SK-N-SH (cell line): ENCODE measurements at regions not wholly inside any gene's neighbourhood (a gene's known extent, or its start where the extent isn't known, plus 50 kb on each side); places are given as distances from the start of the nearest gene placed in this dataset.

Experiments
- CTCF ChIA-PET: fragments of 300-600, 350-600 bp; formaldehyde crosslinking; extraction: SDS; loops from one replicate; lab custom pipeline; 2021; lab: Yijun Ruan, JAX
- POLR2A ChIA-PET: fragments of 350-600 bp; sonication (Branson Sonifier 250); formaldehyde crosslinking; extraction: SDS; loops from one replicate; lab custom pipeline; 2020; ENCODE audit warnings: antibody characterized with exemption, inconsistent platforms; lab: Yijun Ruan, JAX
- DNase-seq: peaks from one replicate; pipeline ENCODE4 v3.0.0; 2012
- H2AFZ ChIP-seq: fragments of 200-600 bp; sonication (generic); 2 replicates; pipeline ENCODE4 v1.8.1; 2016; ENCODE audit warnings: antibody characterized with exemption, mild to moderate bottlenecking, low read depth
- H3F3A ChIP-seq: fragments of 200-600 bp; sonication (generic); replicated peaks from 2 replicates; pipeline ENCODE3; 2016; ENCODE audit warnings: antibody characterized with exemption, mild to moderate bottlenecking; ENCODE audit not compliant: insufficient read depth
- H3K27ac ChIP-seq, 2 experiments: fragments of 200-500 bp in 1 of 2; fragments of 200-600 bp in 1 of 2; sonication (Bioruptor generic) in 1 of 2; sonication (generic), shearing (Covaris generic) in 1 of 2; 2 replicates each; pipeline versions ENCODE4 v1.5.1 to v1.6.1; 2014 to 2016; ENCODE audit warnings: low read depth in 2 of 2, inconsistent platforms in 1 of 2, low read length in 1 of 2, mild to moderate bottlenecking in 1 of 2, mixed read lengths in 1 of 2
- H3K27me3 ChIP-seq: fragments of 200-600 bp; sonication (generic), shearing (Covaris generic); 2 replicates; pipeline ENCODE4 v1.6.1; 2016; ENCODE audit warnings: mixed run types; ENCODE audit not compliant: insufficient read depth
- H3K36me3 ChIP-seq, 2 experiments: fragments of 200-500 bp in 1 of 2; fragments of 200-600 bp in 1 of 2; sonication (Bioruptor generic) in 1 of 2; sonication (generic) in 1 of 2; replicated peaks in 1 of 2; 2 replicates each; pipeline versions ENCODE3 to v1.5.1; 2014 to 2016; ENCODE audit warnings: low read length in 1 of 2, mild to moderate bottlenecking in 1 of 2; ENCODE audit not compliant: insufficient read depth in 2 of 2, control insufficient read depth in 1 of 2
- H3K4me1 ChIP-seq, 2 experiments: fragments of 200-500 bp in 1 of 2; fragments of 200-600 bp in 1 of 2; sonication (Bioruptor generic) in 1 of 2; sonication (generic), shearing (Covaris generic) in 1 of 2; 2 replicates each; pipeline versions ENCODE4 v1.5.1 to v1.6.1; 2014 to 2016; ENCODE audit warnings: low read depth in 1 of 2, low read length in 1 of 2, mixed run types in 1 of 2; ENCODE audit not compliant: insufficient read depth in 2 of 2, control insufficient read depth in 1 of 2
- H3K4me2 ChIP-seq: fragments of 200-600 bp; sonication (generic), shearing (Covaris generic); 2 replicates; pipeline ENCODE4 v1.6.1; 2017; ENCODE audit warnings: mixed run types
- H3K4me3 ChIP-seq, 2 experiments: fragments of 200-500 bp in 1 of 2; fragments of 200-600 bp in 1 of 2; sonication (Bioruptor generic) in 1 of 2; sonication (generic), shearing (Covaris generic) in 1 of 2; 2 replicates each; pipeline versions ENCODE4 v1.5.1 to v1.8.1; 2014 to 2016; ENCODE audit warnings: low read depth in 2 of 2, inconsistent platforms in 1 of 2, low read length in 1 of 2, mild to moderate bottlenecking in 1 of 2, mixed read lengths in 1 of 2, moderate library complexity in 1 of 2
- H3K79me2 ChIP-seq: fragments of 200-600 bp; sonication (generic); 2 replicates; pipeline ENCODE4 v1.8.1; 2017; ENCODE audit warnings: mild to moderate bottlenecking; ENCODE audit not compliant: insufficient read depth
- H3K9ac ChIP-seq: fragments of 200-600 bp; sonication (generic); 2 replicates; pipeline ENCODE4 v1.6.1; 2017; ENCODE audit warnings: mixed run types
- H3K9me2 ChIP-seq: fragments of 200-600 bp; sonication (generic); 2 replicates; pipeline ENCODE4 v1.6.1; 2017; ENCODE audit warnings: mixed run types
- H3K9me3 ChIP-seq: fragments of 200-600 bp; sonication (generic); 2 replicates; pipeline ENCODE4 v1.6.1; 2017; ENCODE audit warnings: mixed run types, mild to moderate bottlenecking, moderate library complexity
- H4K20me1 ChIP-seq: fragments of 200-600 bp; sonication (generic); 2 replicates; pipeline ENCODE4 v1.6.1; 2017; ENCODE audit warnings: mild to moderate bottlenecking, mixed run types; ENCODE audit not compliant: insufficient read depth
- EP300 ChIP-seq, 2 experiments: IDR thresholded peaks; 2 replicates each; pipeline versions ENCODE4 v1.4.0 to v1.6.1; 2012; ENCODE audit warnings: borderline replicate concordance in 1 of 2, low read depth in 1 of 2, low read length in 1 of 2
- EZH2phosphoT487 ChIP-seq: fragments of 200-600 bp; sonication (generic); IDR thresholded peaks from 2 replicates; pipeline ENCODE4 v1.6.1; 2017; ENCODE audit warnings: low read depth, mixed run types, mild to moderate bottlenecking, antibody characterized with exemption, moderate library complexity, borderline replicate concordance
- FOXM1 ChIP-seq: IDR thresholded peaks from 2 replicates; pipeline ENCODE4 v1.4.0; 2012; ENCODE audit warnings: low read depth, mild to moderate bottlenecking
- GATA2 ChIP-seq: sonication (generic); formaldehyde crosslinking; IDR thresholded peaks from 2 replicates; pipeline ENCODE4 v1.5.0; 2020; ENCODE audit warnings: mild to moderate bottlenecking, missing genetic modification reagents
- SIN3A ChIP-seq: IDR thresholded peaks from 2 replicates; pipeline ENCODE4 v1.6.1; 2012; ENCODE audit warnings: low read depth, mild to moderate bottlenecking, low read length, moderate library complexity, borderline replicate concordance
- TAF1 ChIP-seq: IDR thresholded peaks from 2 replicates; pipeline ENCODE4 v1.6.1; 2012; ENCODE audit warnings: low read depth, mild to moderate bottlenecking, low read length, moderate library complexity, borderline replicate concordance
- TCF12 ChIP-seq: IDR thresholded peaks from 2 replicates; pipeline ENCODE4 v1.4.0; 2012
- TEAD4 ChIP-seq: IDR thresholded peaks from 2 replicates; pipeline ENCODE4 v1.4.0; 2012; ENCODE audit warnings: mild to moderate bottlenecking, borderline replicate concordance; ENCODE audit not compliant: insufficient read depth
- WGBS: methylation state at CpG from one replicate; pipeline ENCODE4 v1.1.6; 2017; ENCODE audit warnings: low lambda C conversion rate; 5-methylcytosine and 5-hydroxymethylcytosine counted together
- TF ChIP-seq, protein P1 (sequence below): IDR thresholded peaks from 2 replicates; pipeline ENCODE4 v1.4.0; 2012; ENCODE audit warnings: low read depth, borderline replicate concordance
- TF ChIP-seq, protein P2 (sequence below): fragments of 150-350 bp; IDR thresholded peaks from 2 replicates; pipeline ENCODE4 v1.6.1; 2017; ENCODE audit warnings: antibody characterized with exemption, low read length, low read depth, borderline replicate concordance
- TF ChIP-seq, protein P3 (sequence below): fragments of 200-600 bp; sonication (generic); IDR thresholded peaks from 2 replicates; pipeline ENCODE4 v1.6.1; 2017; ENCODE audit warnings: antibody characterized with exemption, mild to moderate bottlenecking, moderate library complexity
- TF ChIP-seq, protein P4 (sequence below): IDR thresholded peaks from 2 replicates; pipeline ENCODE4 v1.4.0; 2012; ENCODE audit warnings: low read depth, borderline replicate concordance
- TF ChIP-seq, protein P5 (sequence below): IDR thresholded peaks from 2 replicates; pipeline ENCODE4; 2012
- TF ChIP-seq, protein P6 (sequence below): IDR thresholded peaks from 2 replicates; pipeline ENCODE4 v1.6.1; 2012; ENCODE audit warnings: mild to moderate bottlenecking, low read depth, low read length, moderate library complexity

DNA sequence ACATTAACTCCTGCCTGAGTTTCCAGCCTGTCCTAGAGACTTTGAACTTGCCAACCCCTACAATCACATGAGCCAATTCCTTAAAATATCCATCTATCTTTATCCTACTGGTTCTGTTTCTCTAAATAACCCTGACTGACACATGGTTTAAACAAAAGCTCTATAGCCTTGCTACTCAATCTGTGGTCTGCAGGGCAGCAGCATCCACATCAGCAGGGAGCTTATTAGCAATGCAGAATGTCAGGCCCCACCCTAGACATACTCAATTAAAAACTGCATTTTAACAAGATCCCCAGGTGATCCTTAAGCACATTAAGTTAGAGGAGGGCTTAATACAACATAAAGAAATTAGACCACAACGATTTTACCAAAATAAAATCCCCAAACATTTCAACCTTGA lies 108.3 kb upstream of the CPSF6 start:
- no peaks in the 10 kb centered on the region for H4K20me1 ChIP-seq
- no peak overlapping the region for H2AFZ ChIP-seq
- H3F3A ChIP-seq = no peaks in the 10 kb centered on the region
- H3K79me2 ChIP-seq = no peaks in the 10 kb centered on the region
- 0% methylated on average over 1 of the region's 1 CpG for WGBS
- TF ChIP-seq, protein P1, sequence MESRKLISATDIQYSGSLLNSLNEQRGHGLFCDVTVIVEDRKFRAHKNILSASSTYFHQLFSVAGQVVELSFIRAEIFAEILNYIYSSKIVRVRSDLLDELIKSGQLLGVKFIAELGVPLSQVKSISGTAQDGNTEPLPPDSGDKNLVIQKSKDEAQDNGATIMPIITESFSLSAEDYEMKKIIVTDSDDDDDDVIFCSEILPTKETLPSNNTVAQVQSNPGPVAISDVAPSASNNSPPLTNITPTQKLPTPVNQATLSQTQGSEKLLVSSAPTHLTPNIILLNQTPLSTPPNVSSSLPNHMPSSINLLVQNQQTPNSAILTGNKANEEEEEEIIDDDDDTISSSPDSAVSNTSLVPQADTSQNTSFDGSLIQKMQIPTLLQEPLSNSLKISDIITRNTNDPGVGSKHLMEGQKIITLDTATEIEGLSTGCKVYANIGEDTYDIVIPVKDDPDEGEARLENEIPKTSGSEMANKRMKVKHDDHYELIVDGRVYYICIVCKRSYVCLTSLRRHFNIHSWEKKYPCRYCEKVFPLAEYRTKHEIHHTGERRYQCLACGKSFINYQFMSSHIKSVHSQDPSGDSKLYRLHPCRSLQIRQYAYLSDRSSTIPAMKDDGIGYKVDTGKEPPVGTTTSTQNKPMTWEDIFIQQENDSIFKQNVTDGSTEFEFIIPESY = no peak
- TF ChIP-seq, protein P2, sequence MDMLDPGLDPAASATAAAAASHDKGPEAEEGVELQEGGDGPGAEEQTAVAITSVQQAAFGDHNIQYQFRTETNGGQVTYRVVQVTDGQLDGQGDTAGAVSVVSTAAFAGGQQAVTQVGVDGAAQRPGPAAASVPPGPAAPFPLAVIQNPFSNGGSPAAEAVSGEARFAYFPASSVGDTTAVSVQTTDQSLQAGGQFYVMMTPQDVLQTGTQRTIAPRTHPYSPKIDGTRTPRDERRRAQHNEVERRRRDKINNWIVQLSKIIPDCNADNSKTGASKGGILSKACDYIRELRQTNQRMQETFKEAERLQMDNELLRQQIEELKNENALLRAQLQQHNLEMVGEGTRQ = no peak
- TF ChIP-seq SIN3A = no peak
- no peak for TF ChIP-seq GATA2 (CRISPR knock-in tag)
- H3K9me2 ChIP-seq = no peaks in the 10 kb centered on the region
- no peak overlapping the region for H3K27ac ChIP-seq
- no peak overlapping the region for H3K4me3 ChIP-seq
- DNase-seq = no peak
- no peaks in the 10 kb centered on the region for H3K9me3 ChIP-seq
- H3K4me1 ChIP-seq = no peaks in the 10 kb centered on the region
- CTCF ChIA-PET = interaction anchor here (0.9 kb wide), 1 partner anchor 26 kb away, joined by 3 read pairs; no protein-coding TSS in a partner anchor
- H3K27me3 ChIP-seq = peaks cover 6% of the 10 kb centered on the region; the same call in 1 of the 2 replicates
- POLR2A ChIA-PET = no interaction called here
- H3K36me3 ChIP-seq = no peaks in the 10 kb centered on the region
- no peak overlapping the region for H3K9ac ChIP-seq
- no peak overlapping the region for H3K4me2 ChIP-seq

DNA sequence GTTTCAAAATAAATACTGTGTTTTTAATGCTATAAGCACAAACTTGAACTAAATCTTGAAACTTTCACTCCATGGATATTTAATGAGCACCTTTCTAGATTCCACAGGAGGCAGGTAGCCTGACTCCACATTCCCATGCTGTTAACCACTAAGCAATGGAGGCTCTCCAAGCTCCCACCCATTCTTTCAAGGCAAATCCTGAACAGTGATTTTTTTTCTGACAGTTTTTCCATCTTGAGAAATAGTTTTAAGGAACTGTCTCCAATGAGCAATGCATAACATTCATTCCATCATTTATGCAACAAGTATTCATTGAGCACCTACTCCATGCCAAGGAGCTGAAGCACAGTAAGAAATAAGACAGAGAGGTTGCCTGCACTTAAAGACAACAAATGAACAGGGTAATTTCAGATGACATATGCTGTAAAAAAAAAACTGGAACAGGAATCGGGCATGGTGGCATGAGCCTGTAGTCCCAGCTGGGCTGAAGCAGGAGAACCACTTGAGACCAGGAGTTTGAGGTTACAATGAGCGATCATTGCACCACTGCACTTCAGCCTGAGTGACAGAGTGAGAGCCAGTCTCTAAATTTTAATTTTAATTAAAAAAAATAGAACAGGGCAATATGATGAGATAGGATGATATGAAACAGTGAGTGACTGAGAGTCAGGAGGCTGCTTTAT lies 102.3 kb upstream of the CPSF6 start:
- WGBS = 25% methylated on average over 2 of the region's 2 CpGs
- no peak overlapping the region for H3K4me3 ChIP-seq
- H3K4me2 ChIP-seq = no peak overlapping the region
- no peaks in the 10 kb centered on the region for H3F3A ChIP-seq
- H3K4me1 ChIP-seq = no peaks in the 10 kb centered on the region
- H3K27ac ChIP-seq = no peak overlapping the region
- no peaks in the 10 kb centered on the region for H4K20me1 ChIP-seq
- H3K9me3 ChIP-seq = no peaks in the 10 kb centered on the region; the same call in 1 of the 2 replicates
- no peak overlapping the region for H2AFZ ChIP-seq
- DNase-seq = no peak
- peaks cover 6% of the 10 kb centered on the region; the same call in 1 of the 2 replicates for H3K27me3 ChIP-seq
- H3K9ac ChIP-seq = no peak overlapping the region
- H3K79me2 ChIP-seq = no peaks in the 10 kb centered on the region
- no peaks in the 10 kb centered on the region for H3K9me2 ChIP-seq
- TF ChIP-seq TEAD4 = no peak
- TF ChIP-seq TAF1 = no peak
- no peak for TF ChIP-seq FOXM1
- TF ChIP-seq, protein P3, sequence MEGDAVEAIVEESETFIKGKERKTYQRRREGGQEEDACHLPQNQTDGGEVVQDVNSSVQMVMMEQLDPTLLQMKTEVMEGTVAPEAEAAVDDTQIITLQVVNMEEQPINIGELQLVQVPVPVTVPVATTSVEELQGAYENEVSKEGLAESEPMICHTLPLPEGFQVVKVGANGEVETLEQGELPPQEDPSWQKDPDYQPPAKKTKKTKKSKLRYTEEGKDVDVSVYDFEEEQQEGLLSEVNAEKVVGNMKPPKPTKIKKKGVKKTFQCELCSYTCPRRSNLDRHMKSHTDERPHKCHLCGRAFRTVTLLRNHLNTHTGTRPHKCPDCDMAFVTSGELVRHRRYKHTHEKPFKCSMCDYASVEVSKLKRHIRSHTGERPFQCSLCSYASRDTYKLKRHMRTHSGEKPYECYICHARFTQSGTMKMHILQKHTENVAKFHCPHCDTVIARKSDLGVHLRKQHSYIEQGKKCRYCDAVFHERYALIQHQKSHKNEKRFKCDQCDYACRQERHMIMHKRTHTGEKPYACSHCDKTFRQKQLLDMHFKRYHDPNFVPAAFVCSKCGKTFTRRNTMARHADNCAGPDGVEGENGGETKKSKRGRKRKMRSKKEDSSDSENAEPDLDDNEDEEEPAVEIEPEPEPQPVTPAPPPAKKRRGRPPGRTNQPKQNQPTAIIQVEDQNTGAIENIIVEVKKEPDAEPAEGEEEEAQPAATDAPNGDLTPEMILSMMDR = no peak
- no peak for TF ChIP-seq TCF12
- TF ChIP-seq EZH2phosphoT487 = no peak
- TF ChIP-seq, protein P4, sequence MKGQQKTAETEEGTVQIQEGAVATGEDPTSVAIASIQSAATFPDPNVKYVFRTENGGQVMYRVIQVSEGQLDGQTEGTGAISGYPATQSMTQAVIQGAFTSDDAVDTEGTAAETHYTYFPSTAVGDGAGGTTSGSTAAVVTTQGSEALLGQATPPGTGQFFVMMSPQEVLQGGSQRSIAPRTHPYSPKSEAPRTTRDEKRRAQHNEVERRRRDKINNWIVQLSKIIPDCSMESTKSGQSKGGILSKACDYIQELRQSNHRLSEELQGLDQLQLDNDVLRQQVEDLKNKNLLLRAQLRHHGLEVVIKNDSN = no peak
- TF ChIP-seq, protein P5, sequence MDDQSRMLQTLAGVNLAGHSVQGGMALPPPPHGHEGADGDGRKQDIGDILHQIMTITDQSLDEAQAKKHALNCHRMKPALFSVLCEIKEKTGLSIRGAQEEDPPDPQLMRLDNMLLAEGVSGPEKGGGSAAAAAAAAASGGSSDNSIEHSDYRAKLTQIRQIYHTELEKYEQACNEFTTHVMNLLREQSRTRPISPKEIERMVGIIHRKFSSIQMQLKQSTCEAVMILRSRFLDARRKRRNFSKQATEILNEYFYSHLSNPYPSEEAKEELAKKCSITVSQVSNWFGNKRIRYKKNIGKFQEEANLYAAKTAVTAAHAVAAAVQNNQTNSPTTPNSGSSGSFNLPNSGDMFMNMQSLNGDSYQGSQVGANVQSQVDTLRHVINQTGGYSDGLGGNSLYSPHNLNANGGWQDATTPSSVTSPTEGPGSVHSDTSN = no peak
- TF ChIP-seq, protein P6, sequence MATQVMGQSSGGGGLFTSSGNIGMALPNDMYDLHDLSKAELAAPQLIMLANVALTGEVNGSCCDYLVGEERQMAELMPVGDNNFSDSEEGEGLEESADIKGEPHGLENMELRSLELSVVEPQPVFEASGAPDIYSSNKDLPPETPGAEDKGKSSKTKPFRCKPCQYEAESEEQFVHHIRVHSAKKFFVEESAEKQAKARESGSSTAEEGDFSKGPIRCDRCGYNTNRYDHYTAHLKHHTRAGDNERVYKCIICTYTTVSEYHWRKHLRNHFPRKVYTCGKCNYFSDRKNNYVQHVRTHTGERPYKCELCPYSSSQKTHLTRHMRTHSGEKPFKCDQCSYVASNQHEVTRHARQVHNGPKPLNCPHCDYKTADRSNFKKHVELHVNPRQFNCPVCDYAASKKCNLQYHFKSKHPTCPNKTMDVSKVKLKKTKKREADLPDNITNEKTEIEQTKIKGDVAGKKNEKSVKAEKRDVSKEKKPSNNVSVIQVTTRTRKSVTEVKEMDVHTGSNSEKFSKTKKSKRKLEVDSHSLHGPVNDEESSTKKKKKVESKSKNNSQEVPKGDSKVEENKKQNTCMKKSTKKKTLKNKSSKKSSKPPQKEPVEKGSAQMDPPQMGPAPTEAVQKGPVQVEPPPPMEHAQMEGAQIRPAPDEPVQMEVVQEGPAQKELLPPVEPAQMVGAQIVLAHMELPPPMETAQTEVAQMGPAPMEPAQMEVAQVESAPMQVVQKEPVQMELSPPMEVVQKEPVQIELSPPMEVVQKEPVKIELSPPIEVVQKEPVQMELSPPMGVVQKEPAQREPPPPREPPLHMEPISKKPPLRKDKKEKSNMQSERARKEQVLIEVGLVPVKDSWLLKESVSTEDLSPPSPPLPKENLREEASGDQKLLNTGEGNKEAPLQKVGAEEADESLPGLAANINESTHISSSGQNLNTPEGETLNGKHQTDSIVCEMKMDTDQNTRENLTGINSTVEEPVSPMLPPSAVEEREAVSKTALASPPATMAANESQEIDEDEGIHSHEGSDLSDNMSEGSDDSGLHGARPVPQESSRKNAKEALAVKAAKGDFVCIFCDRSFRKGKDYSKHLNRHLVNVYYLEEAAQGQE = no peak
- no peak for TF ChIP-seq EP300 (IDR thresholded peaks at IDR 0.05; ENCODE audit: borderline replicate concordance in 1 of 2, low read depth in 1 of 2, low read length in 1 of 2)
- POLR2A ChIA-PET = no interaction called here
- CTCF ChIA-PET = interaction anchor here (0.9 kb wide), 1 partner anchor 55 kb away, joined by 3 read pairs; no protein-coding TSS in a partner anchor
- H3K36me3 ChIP-seq = no peaks in the 10 kb centered on the region
